Activated CD8-positive, alpha-beta memory T cell treated with anti-CD3 and anti-CD28 coated beads, Interleukin-2, amount 50 U/mL, for 24 hours (primary cell): ENCODE measurements at regions not wholly inside any gene's neighbourhood (a gene's known extent, or its start where the extent isn't known, plus 50 kb on each side); places are given as distances from the start of the nearest gene placed in this dataset.

Experiments
- DNase-seq: peaks from one replicate; pipeline ENCODE4 v3.0.0-alpha.2; 2020; ENCODE audit errors: extremely low read depth

- peak; percentile 56 for DNase-seq
These were observed 63.6 kb downstream of the SPINK2 start for GRCh38 chr4:56757821-56758411.

- DNase-seq, result no peak
These were observed 64.2 kb downstream of the SPINK2 start for GRCh38 chr4:56757261-56757746.

- no peak for DNase-seq
These were observed 65.6 kb downstream of the SPINK2 start for GRCh38 chr4:56755901-56756300.

- no peak for DNase-seq
These were observed 68.5 kb downstream of the SPINK2 start for GRCh38 chr4:56752985-56753384.

- DNase-seq, result no peak
These were observed 69.1 kb upstream of the HOPX start for GRCh38 chr4:56750231-56750630.

- DNase-seq, result no peak
These were observed 67.2 kb upstream of the HOPX start for GRCh38 chr4:56748271-56748670.

GRCh38 chr4:56746639-56747038, 65.5 kb upstream of the HOPX start:
- DNase-seq, result no peak

GRCh38 chr4:56745042-56745441, 63.9 kb upstream of the HOPX start:
- DNase-seq, result no peak

GRCh38 chr4:56744030-56744429, 62.9 kb upstream of the HOPX start:
- DNase-seq, result no peak

- DNase-seq, result no peak
These were observed 62.5 kb upstream of the HOPX start for GRCh38 chr4:56743550-56743949.

GRCh38 chr4:56742080-56742871, 61.2 kb upstream of the HOPX start:
- DNase-seq, result no peak

- DNase-seq, result no peak
These were observed 60.5 kb upstream of the HOPX start for GRCh38 chr4:56741595-56741994.

GRCh38 chr4:56739066-56739777, 58.1 kb upstream of the HOPX start:
- no peak for DNase-seq

GRCh38 chr4:56737666-56738065, 56.6 kb upstream of the HOPX start:
- no peak for DNase-seq

- no peak for DNase-seq
These were observed 52.3 kb upstream of the HOPX start for GRCh38 chr4:56733352-56733751.

- no peak for DNase-seq
These were observed 51.2 kb upstream of the HOPX start for GRCh38 chr4:56732301-56732700.

- no peak for DNase-seq
These were observed 50.8 kb upstream of the HOPX start for GRCh38 chr4:56731857-56732256.
